GM20431 (cell line): ENCODE measurements at regions not wholly inside any gene's neighbourhood (a gene's known extent, or its start where the extent isn't known, plus 50 kb on each side); places are given as distances from the start of the nearest gene placed in this dataset.

Source experiments
- in situ Hi-C: fragments of 300-500 bp; cut with MseI, MboI; formaldehyde crosslinking; loops from one replicate; pipeline ENCODE4 v1.15.0; 2020; ENCODE audit warnings: low sequenced_read_pairs; ENCODE audit not compliant: unreplicated experiment

DNA sequence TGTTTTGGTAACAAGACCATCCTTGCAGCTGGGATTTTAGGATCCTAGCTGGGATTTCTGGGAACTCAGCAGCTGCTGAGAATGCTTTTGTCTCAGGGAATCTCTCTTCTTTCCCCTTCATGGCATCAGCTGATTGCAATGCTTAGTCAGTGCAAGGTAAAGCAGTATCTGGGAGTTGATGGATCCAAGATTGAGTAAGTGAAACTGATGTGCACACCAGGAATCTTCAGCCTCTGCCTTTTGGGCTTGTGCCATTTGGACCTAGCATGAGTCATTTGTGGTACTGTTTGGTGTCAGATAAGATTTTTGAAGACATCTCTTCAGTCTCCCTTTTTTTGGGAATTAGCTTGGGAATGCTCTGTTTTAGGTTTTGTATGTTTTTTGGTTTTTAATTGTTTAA is 363.3 kb upstream of the TFPI start:
- in situ Hi-C loops: no loop called here

DNA sequence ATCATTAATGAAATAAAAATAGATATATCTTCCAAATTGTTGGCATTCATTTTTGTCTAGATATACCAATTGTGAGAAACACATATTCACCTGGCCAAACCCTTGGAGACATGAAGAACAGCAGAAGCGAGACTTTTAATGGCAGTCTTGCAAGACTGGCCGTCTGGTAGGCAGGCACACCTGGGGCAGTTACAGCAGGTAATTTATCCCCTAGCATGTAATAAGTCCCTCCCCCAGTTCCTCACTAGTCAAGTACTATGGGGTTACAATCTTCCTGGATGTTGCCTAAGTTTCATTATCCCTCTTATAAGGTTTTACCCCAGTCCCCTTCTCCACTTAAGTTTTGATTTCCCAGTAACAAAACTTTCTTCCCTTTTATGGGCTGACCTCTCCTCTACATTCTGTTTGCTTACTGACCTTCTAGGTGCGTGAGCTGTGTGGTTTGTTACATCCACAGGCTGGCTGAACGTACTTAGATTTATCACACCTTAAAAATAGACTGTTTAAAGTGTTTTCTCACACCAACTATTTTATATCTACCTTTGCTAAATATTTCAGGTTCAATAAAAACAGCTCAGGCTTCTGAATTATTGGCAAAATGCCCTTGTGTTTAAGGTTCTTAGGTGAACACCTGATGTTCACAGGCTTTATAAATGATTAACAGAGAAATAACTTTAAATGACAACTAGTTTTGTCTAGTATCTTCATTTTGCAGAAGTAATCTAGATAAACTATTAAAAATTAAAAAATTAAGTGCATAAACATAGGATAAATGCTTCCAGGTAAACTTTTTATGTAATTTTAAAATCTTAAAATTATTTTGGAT is 365.0 kb upstream of the TFPI start:
- in situ Hi-C loops: no loop called here

DNA sequence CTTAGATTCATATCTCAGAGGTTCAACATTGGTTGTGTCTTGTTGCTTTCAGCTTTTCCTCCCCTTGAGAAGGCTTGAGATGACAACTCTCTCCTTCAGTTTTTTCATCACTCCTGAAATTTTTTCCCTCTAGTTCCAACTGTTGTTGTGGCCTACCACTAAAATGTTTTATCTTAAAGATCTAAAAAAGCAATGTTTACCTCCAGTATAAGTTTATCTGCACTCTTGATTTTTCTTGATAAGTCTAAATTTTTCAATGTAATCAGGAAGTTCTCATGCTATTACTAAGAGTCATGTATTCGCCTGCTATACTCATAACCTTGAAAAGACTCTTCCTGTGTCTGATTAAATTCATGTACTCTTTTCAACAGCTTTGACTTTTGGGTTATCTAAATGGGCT is 366.3 kb upstream of the TFPI start:
- in situ Hi-C loops: no loop called here

DNA sequence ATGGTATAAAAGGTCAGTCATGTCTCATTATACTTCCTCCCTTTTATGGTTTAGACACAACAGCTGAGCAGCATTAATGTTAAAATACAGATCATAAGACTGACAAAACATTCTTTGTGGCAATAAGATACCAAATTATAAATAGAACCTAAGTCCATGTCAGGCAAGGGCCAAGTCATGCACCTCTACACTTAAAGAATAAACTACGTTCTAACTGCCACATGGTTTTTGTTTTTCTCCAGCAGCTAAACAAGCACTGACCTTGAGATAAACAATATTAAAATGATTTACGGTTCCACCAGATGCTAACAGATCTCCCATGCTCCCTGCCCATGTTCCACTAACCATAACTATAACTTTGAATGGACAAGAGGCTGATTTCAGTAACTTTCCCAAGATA is 368.6 kb upstream of the TFPI start:
- in situ Hi-C loops: no loop called here

DNA sequence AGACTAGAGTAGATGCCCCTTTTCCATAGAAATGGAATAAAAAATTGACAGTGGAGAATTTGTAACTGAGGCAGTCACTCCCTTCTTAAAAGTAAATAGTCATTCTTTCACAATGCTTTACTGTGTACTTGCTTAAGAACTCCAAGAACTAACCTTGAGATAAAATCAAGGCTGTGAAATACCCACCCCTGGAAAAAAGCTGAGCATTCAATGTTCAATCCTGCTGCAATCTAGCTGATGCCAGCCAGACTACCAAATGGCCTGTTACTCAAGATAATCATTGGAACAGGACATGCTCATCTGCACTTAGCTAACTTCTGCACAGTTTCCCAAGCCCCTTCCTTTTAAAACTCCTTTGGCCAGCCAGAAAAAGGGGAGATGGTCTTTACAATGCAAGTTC is 367.4 kb upstream of the GULP1 start:
- in situ Hi-C loops: no loop called here

DNA sequence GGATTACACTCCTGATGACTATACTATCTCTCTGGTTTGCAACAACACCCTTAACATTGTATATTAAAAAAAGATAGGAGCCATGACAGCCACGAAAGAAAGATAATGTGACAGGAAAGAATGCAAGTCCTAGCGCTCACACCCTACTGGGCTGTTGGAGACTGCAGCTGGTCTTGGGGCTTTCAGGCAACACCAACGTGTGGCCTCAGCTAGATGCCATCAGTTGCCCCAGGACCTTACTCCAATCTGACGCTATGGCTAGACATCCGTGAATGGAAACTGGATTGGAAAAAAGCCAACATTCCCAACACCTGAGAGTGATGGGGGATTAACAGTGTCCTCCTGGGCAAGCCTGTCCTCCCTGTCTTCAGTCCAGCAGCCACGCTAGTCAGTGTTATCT is 357.4 kb upstream of the GULP1 start:
- in situ Hi-C loops: no loop called here

DNA sequence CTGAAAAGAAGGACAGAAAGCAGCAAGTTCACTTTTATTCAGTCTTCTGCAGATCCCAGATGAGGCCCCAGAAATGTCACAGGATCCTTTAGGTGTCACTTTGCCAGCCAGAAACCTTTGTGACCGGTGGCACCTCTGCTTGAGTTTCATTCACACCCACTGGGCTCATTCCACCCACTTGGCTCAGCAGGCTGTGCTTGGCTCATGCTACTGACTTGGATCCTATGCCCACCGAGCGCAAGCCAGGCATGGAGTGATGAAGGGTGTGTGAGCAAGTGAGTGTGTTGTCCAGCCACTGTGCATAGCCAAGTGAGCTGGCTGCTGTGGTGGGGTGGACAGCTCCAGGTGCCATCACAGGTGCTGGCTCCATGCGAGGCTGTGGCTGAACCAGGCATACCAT is 357.0 kb upstream of the GULP1 start:
- in situ Hi-C loops: no loop called here

DNA sequence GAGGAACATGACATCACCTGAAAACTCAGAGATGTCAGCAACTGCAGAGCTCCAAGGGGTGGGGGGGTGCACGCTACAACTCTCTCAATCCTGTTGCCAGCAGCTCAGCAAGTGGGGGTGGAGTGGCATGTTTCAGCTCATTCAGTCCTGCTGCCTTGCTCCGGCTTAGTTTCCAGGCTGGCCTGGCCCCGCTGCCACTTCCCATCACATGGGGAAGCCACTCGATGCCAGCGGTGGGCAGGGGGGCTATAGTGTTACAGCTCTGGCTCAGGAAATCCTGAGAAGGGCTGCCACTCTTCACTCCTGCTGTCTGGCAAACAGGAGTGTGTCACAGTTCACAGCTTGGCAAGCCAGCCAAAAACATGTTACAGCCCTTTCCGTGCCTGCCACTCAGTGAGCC is 356.5 kb upstream of the GULP1 start:
- in situ Hi-C loops: no loop called here

DNA sequence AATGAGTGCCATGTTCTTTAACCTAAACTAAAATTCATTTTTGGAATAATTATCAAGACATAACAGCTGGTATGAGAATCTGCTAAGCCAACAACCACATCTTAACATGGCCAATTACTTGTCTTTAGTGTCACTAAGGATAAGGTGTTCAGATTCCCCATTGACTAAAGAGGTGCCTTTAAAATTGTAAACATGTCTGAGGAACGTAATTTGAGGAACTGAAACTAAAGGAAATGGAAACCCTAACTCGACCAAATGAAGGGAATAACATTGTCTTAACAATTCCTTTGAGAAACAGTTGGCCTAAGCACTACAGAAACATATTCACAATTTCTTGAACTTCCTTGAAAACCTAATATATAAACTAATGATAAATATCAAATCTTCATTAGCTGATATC is 355.4 kb upstream of the GULP1 start:
- in situ Hi-C loops: no loop called here

DNA sequence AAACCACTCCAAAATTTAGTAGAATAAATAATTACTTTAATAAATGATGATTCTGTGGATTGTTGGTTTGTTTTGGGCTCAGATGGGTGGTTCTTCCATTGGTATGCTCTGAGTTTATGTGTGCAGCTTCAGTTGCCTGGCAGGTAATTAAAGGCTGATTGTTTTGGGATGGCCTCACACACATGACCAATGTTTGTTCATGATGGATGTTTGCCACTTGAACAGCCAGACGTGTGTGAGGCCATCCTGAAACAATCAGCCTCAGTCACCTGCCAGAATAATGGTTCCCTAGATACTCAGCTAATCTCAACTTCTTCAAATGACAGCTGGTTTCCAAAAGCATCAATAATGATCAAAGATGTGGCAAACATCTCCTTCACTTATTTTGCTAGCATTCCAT is 352.5 kb upstream of the GULP1 start:
- in situ Hi-C loops: no loop called here

DNA sequence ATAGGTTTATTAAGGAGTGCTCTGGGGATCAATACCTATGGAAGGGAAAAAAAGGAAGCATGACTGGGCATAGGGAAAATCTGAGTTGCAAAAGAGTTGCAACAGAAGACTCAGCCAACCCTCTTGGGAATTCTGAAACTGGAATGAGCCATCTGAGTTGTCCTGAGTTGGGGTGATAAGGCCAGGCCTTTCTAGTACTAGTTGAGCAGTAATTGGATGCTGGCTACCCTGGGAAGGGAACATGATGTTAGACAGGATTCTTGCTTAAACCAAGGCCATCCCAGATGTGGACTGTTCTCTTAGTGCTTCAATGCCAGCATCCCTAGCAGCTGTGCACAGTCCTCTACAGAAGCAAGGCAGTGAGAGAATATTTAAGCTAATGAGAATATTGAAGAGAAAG is 348.8 kb upstream of the GULP1 start:
- in situ Hi-C loops: no loop called here

DNA sequence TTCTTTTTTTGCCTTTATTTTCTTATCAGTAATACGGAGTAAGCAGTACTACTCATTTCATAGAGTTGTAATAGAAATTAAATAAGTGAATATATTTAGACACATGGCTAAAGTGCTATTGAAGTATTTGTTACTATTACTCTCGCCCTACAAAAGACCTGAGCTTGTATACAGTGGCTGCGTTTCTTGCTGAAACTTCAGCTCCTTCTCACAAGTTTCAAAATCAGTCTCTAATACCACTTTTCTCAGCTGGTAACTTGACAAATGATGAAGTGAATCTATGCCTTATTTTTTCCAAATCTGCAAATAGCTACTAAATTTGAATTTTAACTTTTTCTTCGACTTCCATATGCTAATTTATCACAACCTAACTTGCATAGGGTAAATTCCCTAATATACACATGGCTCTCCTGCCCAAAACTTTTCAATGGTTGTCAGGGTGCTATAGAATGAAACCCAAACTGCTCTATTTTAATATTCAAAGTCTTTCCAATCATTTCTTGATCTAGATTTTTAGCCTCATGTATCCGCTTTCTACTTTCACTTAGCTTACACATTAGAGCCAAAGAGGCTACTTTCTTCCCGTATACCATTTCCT is 347.8 kb upstream of the GULP1 start:
- in situ Hi-C loops: no loop called here

DNA sequence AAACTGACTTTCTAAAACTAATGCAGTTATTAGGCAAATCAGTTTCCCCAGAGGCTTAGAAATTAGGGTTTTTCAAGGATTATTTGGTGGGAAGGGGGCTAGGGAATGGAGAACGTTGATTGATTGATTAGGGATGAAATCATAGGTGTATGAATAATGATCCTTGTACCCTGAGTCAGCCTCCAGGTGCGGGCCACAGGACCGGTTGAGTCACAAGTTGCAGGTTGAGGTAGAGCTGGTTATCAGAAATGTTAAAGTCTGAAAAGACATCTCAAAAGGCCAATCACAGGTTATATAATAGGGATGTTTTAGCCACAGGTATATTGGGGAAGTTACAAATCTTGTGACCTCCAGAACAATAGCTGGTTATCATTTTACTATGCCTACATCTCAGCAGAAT is 341.8 kb upstream of the GULP1 start:
- in situ Hi-C loops: no loop called here

DNA sequence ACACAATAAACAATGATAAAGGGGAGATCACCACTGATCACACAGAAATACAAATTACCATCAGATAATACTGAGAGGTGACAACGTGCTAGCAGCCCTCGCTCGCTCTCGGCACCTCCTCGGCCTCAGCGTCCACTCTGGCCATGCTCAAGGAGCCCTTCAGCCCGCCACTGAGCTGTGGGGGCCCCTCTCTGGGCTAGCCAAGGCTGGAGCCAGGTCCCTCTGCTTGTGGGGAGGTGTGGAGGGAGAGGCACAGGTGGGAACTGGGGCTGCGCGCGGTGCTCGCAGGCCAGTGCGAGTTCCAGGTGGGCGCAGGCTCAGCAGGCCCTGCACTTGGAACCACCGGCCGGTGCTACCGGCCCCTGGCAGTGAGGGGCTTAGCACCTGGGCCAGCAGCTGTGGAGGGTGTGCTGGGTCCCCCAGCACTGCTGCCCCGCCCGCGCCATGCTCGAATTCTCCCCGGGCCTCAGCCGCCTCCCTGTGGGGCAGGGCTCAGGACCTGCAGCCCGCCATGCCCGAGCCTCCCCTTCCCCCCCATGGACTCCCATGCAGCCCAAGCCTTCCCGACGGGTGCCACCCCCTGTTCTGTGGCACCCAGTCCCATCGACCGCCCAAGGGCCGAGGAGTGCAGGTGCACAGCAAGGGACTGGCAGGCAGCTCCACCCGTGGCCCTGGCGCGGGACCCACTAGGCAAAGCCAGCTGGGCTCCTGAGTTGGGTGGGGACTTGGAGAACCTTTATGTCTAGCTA is 340.0 kb upstream of the GULP1 start:
- in situ Hi-C loops: no loop called here

DNA sequence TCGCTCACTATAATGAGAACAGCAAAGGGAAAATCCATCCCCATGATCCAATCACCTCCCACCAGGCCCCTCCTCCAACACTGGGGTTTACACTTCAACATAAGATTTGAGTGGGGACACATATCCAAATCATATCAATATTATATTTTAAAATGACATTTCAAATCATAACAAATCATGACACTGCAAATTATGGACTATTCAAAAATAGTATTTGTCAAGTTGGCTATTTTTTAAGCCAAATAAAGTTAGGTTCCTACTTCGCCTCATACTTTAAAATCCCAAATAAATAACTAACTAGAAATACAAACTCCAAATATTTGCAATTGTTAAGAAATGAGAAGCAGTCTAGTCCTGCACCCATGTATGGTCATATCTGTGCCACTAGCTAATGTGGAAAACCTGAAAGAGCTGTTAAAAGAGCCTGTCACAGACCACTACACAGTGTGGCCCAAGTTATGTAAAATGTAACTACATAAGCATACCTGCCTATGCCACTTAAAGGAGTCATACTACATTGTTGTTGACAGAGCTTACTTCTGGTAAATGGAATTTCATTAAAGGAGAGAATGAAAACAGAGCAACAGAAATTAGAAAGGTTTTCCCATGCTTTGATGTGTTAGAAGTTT is 334.7 kb upstream of the GULP1 start:
- in situ Hi-C loops: no loop called here

DNA sequence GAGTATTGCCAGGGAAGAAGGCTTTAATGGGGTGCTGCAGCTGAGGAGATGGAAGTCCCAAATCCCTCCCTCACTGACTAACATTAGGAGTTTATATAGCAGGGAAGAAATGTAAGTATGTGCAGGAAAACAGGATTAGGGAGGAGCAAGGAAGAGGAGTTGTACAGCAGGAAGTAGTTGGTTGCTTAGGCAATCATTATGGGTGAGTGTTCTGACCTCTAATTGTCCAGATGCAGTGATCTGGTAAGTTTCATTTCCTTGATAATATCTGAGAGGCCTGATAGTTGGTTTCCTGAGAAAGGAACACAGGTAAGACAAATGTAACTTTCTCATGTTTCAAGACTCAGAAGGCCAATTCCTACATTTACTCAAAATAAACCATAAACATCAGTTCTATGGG is 331.9 kb upstream of the GULP1 start:
- in situ Hi-C loops: no loop called here

DNA sequence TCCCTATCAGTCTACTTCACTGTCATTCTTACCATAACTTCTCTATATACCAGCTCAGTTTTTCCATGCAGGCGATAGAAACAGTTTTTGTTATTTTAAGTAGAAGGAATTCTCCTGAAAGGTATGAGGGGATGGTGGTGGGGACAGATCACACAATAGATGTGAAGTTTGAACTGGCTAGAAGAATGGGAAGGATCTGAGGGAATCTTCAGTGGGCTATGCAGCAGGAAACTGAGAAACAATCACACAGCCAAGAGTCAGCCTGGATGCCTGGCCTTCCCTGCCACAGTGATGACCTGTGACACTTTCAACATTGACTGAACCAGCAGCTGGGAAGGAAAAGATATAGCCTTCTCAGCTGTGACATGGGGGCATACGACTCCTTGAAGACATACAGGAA is 329.1 kb upstream of the GULP1 start:
- in situ Hi-C loops: no loop called here

DNA sequence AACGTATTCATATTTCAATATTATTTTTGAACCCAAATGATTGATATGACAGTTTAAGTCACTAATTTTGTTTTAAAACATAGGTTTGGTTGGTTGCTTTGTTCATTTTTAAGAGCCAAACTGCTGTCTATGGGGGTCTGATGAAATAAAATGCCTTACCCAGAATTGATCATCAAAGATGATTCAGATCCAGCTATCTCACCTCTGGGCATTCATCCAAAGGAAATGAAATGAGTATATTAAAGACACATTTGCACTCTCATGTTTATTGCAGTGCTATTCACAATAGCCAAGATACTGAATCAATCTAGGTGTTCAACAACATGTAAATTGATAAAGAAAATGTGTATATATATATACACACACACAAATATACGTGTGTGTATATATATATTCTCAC is 326.9 kb upstream of the GULP1 start:
- in situ Hi-C loops: no loop called here

DNA sequence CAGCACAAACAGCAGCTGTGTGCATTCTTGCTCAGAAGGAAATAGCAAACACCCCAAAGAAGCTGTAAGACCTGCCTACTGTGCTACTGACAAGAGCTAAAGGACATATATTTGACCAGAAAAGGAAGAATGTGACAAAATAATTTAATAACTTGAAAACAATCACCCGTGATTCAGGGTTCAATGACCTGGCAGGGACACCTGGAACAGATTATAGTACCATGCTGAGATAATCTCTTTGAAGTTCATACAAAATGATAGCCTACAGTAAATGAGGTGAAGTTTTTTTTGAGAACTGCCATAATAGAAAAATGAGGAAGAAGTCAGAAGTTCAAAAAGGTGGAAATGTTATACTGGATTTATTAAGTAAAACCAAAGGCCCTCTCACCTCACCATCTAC is 324.8 kb upstream of the GULP1 start:
- in situ Hi-C loops: no loop called here

DNA sequence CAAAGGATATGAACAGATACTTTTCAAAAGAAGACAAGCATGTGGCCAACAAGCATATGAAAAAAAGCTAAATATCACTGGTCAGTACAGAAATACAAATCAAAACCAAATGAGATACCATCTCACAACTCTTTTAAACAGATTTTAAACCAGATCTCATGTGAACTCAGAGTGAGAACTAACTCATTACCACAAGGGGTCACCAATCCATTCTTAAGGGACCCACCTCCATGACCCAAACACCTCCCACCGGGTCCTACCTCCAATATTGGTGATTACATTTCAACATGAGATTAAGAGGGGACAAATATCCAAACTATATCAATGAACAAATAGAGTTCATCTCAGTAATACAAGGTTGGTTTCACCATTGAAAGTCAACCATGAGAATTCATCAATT is 319.8 kb upstream of the GULP1 start:
- in situ Hi-C loops: no loop called here
